Fibroblast of pulmonary artery (primary cell): ENCODE measurements at regions not wholly inside any gene's neighbourhood (a gene's known extent, or its start where the extent isn't known, plus 50 kb on each side); places are given as distances from the start of the nearest gene placed in this dataset.

ENCODE experiments used
- DNase-seq: peaks from one replicate; pipeline ENCODE4 v3.0.0-alpha.2; 2010; ENCODE audit warnings: low read depth
- H3K4me3 ChIP-seq: replicated peaks from 2 replicates; pipeline ENCODE4 v1.5.1; 2011; ENCODE audit warnings: low read depth, mild to moderate bottlenecking, control low read depth, low read length, moderate library complexity
- TF ChIP-seq, protein P1 (sequence below): IDR thresholded peaks from 2 replicates; pipeline ENCODE4 v1.5.1; 2011; ENCODE audit warnings: mild to moderate bottlenecking, control low read depth, low read length, inconsistent platforms; ENCODE audit errors: missing control alignments

DNA sequence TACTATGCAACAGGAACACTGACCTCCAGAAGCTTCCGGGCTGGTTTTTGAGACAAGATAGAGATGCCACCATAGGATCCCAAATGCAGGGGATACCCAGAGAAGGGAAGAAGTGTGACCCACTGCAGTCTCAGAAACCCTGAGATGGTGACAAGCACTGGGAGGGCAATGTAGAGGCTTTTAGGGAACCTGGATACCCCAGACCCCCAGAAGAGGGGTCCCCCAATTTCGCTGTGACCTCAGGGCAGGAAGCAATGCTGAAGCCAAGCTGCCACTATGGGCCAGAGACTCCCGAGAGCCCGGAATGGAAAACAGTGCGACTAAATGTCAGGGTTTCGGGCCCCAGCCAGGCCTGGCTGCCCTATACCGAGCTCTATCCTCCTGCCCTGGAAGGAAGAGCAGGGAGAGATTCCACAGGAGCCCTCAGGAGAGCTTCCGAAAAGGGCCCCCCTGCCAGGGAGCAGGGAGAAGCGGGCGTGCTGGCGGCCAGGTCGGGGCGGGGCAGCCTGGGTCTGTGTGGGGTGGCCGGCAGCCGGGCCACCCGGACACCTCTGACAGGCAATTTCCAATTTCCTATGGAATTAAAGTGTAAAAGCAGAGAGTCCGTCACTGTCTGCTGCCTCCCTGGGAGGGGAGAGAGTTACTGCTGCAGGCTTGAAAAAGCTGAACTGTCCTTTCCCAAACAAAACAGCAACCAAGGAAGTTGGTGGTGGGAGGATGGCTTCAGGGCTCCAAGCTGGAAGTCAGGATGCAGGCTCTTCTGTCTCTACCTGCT is 154.2 kb downstream of the FGF18 start:
- no peak overlapping the region for H3K4me3 ChIP-seq
- TF ChIP-seq, protein P1, sequence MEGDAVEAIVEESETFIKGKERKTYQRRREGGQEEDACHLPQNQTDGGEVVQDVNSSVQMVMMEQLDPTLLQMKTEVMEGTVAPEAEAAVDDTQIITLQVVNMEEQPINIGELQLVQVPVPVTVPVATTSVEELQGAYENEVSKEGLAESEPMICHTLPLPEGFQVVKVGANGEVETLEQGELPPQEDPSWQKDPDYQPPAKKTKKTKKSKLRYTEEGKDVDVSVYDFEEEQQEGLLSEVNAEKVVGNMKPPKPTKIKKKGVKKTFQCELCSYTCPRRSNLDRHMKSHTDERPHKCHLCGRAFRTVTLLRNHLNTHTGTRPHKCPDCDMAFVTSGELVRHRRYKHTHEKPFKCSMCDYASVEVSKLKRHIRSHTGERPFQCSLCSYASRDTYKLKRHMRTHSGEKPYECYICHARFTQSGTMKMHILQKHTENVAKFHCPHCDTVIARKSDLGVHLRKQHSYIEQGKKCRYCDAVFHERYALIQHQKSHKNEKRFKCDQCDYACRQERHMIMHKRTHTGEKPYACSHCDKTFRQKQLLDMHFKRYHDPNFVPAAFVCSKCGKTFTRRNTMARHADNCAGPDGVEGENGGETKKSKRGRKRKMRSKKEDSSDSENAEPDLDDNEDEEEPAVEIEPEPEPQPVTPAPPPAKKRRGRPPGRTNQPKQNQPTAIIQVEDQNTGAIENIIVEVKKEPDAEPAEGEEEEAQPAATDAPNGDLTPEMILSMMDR, result no peak
- DNase-seq, result no peak

DNA sequence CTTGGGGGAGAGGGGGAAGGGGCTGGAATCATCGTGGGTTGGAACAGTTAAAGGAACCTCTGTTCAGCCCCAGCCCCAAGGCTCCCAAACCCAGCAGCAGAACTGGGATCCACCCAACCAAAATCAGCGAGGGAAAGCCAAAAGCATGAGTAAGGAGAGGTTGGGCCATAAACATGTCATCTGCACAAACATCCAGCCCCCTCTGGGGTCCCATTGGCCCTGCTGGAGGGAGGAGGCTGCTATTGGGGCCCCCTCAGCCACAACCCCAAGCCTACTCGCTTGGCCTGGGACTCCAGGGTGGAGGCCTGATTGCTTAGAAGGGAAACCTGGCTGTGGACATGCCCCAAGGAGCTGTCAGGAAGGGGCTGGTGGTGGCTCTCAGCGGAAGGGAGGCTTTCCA is 154.9 kb downstream of the FGF18 start:
- no peak for DNase-seq
- TF ChIP-seq, protein P1, result no peak
- H3K4me3 ChIP-seq, result no peak overlapping the region

DNA sequence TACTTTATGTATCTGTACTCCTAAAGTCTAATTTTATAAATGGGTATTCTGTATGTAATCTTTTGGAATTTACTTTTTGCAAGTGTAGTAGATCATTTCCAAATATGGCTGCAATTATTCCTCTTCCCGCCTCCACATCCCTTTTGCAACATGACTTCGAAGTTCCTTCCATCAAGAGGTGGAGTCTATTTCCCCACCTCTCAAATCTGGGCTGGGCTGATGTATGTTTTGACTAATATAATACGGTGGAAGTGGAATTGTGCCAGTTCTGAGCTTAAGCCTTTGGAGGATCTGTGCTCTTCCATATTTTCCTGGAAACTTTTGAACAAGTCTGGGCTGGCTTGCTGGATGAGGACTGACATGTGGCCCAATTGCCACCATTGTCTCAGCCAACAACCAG is 155.9 kb downstream of the FGF18 start:
- H3K4me3 ChIP-seq, result no peak overlapping the region
- no peak for DNase-seq
- TF ChIP-seq, protein P1, result no peak

DNA sequence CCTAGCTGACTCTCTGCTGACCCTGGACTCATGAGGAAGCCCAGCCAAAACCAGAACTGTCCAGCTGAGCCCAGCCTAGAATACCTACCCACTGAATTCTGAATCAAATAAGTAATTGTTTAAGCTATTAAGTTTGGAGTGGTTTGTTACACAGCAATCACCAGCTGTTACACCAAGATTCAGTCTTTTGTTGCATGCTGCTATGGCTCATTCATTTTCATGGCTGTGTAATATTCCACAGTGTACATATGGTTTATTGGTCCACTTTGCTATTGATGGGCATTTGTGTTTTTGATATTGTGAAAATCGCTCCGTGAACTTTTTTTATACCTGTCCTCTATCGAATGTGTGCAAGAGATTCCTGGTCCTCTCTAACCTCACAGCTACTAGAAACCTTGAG is 156.4 kb downstream of the FGF18 start:
- TF ChIP-seq, protein P1, result no peak
- no peak for DNase-seq
- no peak overlapping the region for H3K4me3 ChIP-seq

DNA sequence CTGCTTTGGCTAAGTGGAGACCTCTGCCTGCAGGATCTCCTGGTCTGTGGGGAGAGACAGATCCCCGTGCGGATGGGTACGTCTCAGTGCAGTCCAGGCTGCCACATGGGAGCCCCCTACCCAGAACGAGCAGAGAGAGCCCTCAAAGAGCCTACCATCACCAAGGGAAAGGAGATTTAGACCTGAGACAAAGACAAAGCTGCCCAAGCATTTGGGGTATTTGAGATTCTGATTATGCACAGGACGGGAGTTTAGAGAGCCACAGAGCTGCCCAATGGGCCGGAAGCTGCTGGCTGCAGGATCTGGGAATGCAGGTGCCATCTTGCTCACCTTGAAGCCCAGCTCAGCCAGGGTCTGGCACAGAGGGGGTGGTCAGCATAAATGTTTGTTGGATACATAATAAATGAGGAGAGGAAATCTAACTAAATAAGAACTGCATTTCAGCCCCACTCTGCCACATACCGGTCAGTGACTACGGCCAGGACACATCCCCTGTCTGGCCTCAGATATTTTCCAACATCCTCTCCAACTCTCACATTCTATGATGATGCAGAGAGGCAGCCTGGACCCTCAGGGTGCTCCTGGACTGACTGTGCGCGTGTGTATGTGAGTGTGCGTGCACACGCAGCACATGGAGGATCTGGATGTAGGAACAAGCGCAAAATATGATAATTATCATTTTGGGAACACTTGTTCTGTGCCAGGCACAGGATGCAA is 157.8 kb downstream of the FGF18 start:
- DNase-seq, result no peak
- no peak overlapping the region for H3K4me3 ChIP-seq
- TF ChIP-seq, protein P1, result no peak

DNA sequence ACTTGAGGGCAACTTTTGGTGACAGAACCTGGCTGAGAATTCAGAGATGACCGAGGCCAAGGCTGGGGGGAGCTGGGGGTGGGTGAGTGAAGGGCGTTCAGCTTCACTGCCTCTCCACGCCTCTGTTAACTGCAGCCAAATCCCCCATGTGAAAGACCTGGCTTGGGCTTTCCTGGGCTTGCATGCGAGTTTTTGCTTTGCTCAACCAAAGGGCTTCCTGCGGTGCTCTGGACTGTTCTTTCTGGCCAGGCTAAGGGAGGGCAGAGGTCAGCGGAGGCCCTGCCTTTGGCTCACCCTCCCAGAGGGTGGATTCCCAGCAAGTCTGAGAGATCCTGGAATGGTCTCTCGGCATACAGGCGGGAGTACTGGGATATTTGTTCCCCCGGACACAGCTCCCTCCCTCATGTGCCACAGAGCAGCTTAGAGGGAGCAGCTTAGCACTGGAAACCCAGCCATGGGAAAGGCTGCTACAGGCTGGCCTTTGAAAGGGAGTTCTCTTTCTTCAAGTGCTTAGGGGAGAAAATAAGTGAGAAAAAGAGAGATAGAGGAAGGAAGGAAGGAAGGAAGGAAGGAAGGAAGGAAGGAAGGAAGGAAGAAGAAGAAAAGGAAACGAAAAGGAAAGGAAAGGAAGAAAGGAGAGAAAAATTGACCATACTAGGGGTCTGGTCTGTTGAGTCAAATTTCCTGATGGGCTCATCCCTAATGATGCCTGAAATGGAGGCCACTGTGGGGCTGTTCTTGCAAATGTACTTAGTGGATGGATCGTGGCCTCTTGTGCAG is 158.8 kb downstream of the FGF18 start:
- TF ChIP-seq, protein P1, result no peak
- DNase-seq, result no peak
- no peak overlapping the region for H3K4me3 ChIP-seq
